ENCODE measurements at regions not wholly inside any gene's neighbourhood (a gene's known extent, or its start where the extent isn't known, plus 50 kb on each side); places are given as distances from the start of the nearest gene placed in this dataset.

GRCh38 chr4:7138223-7139166 lies 53.8 kb upstream of the SORCS2 start:
- TF ChIP-seq POLR2A (IDR thresholded peaks at IDR 0.05) (no peak), CTCF (IDR thresholded peaks at IDR 0.05) (no peak)

All from testis (tissue), 2 donors.